GM12874 (cell line): ENCODE measurements at regions not wholly inside any gene's neighbourhood (a gene's known extent, or its start where the extent isn't known, plus 50 kb on each side); places are given as distances from the start of the nearest gene placed in this dataset.

Source experiments
- TF ChIP-seq, protein P1 (sequence below): IDR thresholded peaks from 2 replicates; pipeline ENCODE4 v1.5.1; 2011; ENCODE audit warnings: low read depth, mild to moderate bottlenecking, control low read depth, low read length, moderate library complexity; ENCODE audit not compliant: insufficient read depth

- TF ChIP-seq, protein P1, sequence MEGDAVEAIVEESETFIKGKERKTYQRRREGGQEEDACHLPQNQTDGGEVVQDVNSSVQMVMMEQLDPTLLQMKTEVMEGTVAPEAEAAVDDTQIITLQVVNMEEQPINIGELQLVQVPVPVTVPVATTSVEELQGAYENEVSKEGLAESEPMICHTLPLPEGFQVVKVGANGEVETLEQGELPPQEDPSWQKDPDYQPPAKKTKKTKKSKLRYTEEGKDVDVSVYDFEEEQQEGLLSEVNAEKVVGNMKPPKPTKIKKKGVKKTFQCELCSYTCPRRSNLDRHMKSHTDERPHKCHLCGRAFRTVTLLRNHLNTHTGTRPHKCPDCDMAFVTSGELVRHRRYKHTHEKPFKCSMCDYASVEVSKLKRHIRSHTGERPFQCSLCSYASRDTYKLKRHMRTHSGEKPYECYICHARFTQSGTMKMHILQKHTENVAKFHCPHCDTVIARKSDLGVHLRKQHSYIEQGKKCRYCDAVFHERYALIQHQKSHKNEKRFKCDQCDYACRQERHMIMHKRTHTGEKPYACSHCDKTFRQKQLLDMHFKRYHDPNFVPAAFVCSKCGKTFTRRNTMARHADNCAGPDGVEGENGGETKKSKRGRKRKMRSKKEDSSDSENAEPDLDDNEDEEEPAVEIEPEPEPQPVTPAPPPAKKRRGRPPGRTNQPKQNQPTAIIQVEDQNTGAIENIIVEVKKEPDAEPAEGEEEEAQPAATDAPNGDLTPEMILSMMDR, result no peak
Measured at GRCh38 chr4:115396034-115396433, 282.6 kb upstream of the NDST4 start.

GRCh38 chr4:115376866-115377265 lies 263.4 kb upstream of the NDST4 start:
- TF ChIP-seq, protein P1, result no peak

DNA sequence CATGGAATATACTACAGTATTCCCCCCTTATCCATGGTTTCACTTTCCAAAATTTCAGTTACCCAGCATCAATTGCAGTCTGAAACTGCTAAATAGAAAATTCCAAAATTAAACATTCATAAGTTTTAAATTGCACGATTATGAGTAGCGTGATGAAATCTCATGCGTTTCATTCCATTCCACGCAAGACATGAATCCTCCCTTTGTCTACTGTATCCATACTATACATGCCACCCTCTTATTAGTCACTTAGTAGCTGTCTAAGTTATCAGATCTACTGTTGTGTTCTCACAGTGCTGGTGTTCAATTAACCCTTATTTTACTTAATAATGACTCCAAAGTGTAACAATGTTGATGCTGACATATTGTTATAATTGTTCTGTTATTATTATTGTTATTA lies 261.2 kb upstream of the NDST4 start:
- TF ChIP-seq, protein P1, result no peak

DNA sequence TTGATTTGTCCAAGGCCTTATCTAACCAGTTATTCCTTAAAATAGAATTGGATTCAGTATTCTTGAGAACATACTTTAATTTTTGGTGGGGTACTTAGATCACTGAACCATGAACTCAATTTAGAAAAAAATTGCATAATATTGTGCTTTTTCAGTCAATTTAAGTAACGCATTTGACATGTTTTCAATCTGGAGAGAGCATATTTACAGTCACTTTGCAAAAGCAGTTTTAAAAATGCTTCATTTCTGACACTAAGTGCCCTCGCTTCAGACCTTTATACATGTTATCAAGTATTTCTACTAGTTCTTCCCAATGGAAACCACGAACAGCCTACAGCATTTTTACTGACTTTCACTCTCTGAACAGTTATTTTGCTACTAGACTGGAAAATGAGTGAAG lies 257.1 kb upstream of the NDST4 start:
- TF ChIP-seq, protein P1, result no peak

GRCh38 chr4:115370012-115370411 lies 256.6 kb upstream of the NDST4 start:
- TF ChIP-seq, protein P1, result no peak

- TF ChIP-seq, protein P1, result no peak
Measured at GRCh38 chr4:115366390-115366789, 253.0 kb upstream of the NDST4 start.

DNA sequence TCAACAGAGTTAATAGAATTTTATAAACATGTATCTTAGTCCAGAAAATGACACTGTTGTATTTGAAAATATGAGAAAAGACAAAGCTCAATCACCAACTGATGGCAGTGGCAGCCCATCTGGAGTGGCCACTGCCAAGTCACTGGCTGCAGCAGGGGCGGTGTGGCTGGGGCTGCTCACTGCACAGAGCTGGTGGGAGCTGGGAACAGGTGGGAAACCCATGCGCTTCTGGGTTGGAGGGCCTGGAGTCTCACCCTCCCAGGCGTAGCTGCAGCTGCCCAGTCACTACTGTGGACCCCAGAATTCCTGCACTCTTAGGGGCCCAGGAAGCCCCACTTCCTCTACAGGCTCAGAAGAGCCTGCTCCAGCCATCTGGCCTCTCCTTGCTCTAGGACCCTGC lies 251.8 kb upstream of the NDST4 start:
- TF ChIP-seq, protein P1, result no peak

GRCh38 chr4:115361781-115362180 lies 248.4 kb upstream of the NDST4 start:
- TF ChIP-seq, protein P1, result no peak
